ENCODE measurements at regions not wholly inside any gene's neighbourhood (a gene's known extent, or its start where the extent isn't known, plus 50 kb on each side); places are given as distances from the start of the nearest gene placed in this dataset.

DNA sequence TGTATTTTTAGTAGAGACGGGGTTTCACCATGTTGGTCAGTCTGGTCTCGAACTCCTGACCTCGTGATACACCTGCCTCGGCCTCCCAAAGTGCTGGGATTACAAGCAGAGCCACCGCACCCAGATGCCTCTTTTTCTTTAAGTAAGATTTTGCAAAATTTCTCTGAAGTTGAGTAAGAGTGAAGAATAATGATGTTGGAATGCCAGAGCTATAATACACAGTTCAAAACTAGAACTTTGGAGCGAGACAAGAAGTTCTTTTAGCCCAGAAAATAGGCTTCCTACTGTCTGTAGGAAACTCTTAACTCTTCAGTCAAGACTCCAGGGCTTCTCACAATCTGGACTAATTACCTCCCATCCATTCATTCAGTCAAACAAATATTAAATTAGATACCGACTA, 51.4 kb downstream of the MARCHF4 start:
- intact Hi-C loops (cut with DNase I) = no loop called here
- no peak for ATAC-seq
- no peak for DNase-seq (ENCODE audit: missing footprints)

DNA sequence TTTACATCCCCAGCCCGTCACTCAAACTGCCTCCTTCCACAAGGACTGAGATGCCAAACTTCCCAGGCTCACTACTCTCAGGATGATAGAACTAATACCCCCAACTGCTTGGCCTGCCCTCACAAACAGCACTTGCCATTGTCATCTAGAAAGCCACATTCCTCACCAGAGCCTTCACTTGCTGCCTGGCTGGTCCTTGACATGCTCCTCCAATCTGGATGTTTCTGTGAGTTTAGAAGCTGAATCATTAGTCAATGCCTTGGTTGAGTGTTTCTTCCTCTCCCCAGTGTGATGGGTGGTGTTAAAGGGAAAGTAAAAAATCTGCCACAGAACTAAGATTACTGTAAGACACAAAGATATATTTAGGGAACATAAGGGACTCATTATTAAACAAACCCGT, 52.5 kb downstream of the MARCHF4 start:
- DNase-seq (ENCODE audit: missing footprints) (no peak), ATAC-seq (no peak)
- intact Hi-C loops (cut with DNase I) = no loop called here

DNA sequence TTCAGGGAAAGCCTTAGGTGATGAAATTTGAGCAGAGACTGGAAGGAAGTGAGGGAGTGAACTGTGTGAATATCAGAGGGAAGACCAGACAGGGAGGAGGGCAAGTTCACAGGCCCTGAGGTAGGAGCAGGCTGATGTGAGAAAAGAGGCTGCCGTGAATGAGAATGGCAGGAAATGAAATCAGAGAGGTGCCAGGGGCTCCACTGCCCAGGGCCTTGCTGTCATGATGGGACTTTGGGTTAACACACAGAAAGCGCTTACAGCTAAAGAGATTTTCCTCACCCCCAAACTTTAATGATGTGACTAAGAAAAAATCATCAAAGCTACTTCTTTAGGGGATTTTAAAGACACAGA, 53.8 kb downstream of the MARCHF4 start:
- DNase-seq (ENCODE audit: missing footprints) (no peak), ATAC-seq (no peak)
- intact Hi-C loops (cut with DNase I) = no loop called here

DNA sequence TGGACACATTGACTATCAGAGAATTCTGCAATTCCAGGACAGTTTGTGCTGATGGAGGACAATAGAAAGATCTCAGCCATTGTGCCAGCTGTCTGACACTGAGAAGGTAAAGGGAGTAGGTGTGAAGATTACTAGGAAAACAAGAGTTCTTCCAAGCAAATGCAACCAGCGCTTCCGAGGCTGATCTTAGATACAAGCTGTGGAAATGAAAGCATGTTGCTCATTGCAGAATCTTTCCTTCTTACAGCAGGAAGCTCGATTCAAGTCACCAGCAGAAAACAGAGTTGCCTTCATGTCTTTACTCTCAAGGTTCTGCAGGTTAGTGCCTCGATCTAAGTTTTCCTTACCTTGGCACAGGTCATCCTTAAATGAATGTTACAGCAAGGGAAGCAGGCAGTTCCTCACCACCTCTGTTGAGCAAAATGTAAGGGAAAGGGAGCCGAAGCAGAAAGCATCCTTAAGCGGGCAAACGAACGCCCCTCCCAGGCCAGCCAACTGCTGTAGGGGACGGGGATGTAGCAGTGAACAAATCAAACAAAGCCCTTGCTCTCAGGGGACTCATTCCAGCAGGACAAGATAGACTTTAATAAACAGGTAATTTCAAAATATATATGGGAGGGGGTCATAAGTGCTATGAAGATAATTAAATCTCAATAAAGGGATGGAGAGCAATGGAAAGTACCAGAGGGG, 54.3 kb downstream of the MARCHF4 start:
- no peak for ATAC-seq
- DNase-seq (ENCODE audit: missing footprints) = no peak
- intact Hi-C loops (cut with DNase I) = no loop called here

DNA sequence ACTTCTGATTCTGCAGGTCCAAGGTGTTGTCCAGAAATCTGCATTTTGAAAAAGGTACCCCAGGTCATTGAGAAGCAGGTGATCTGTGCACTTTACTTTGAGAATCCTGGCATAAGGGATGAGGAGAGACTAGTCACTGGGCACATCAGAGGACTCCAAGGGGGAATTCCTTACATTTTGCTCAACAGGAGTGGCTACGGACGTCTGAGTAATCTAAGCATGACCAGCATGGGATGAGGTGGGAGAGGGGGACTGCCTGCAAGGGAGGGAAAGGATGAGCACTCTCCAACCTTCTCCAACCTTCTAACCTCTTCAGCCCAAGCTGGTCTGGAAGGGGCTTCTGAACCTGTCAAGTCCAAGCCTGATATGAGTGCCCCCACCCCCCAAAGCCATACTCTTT, 55.5 kb downstream of the MARCHF4 start:
- intact Hi-C loops (cut with DNase I) = no loop called here
- DNase-seq (ENCODE audit: missing footprints) (no peak), ATAC-seq (no peak)

DNA sequence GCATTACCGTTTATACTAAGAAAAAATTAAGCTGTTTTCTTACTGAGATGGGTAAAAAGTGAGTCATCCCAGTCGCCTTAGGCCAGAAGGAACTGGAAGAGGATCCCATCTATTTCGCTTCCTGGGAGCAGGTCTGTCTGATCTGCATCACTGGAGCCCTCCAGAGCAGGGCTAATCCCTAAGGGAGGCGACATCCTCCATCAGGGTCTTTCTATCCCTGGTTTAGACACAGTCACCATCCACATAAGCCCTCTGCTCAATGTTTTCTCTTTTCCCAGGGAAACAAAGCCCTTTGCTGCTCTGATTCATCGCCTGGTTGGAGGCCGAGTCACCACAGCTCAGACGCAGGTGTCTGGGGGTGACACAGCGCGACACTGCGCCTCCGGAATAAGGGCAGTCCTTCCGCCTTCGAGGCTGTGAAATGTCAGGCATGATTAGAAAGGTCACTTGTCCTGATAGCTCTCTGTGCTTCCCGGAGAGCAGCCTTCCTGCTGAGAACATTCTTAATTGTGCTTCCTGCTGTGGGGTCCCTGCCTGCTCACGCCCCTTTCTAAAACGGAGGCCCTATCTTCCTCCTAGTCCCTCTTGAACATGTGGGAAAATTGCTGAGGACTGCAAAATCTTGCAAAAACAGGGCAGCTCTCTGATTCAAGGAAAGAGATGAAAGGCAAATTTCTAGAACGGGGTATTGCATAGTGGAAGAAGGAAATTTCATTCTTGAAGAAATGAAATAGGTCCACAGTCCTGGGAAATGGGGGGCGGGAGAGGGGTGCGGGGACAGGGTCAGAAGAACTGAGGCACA, 56.3 kb downstream of the MARCHF4 start:
- DNase-seq (ENCODE audit: missing footprints) = no peak
- ATAC-seq = no peak
- intact Hi-C loops (cut with DNase I) = no loop called here

DNA sequence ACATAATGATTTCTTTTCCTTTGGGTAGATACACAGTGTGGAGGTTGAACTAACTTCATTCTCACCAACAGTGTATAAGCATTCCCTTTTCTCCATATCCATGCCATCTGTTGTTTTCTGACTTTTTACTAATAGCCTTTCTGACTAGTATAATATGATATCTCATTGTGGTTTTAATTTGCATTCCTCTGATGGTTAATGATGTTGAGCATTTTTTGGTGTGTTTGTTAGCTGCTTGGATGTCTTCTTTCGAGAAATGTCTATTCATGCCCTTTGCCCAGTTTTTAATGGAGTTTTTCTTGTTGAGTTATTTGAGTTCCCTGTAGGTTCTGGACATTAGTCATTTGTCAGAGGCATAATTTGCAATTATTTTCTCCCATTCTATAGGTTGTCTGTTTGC, 59.8 kb downstream of the MARCHF4 start:
- DNase-seq (ENCODE audit: missing footprints) (no peak), ATAC-seq (no peak)
- intact Hi-C loops (cut with DNase I) = no loop called here

DNA sequence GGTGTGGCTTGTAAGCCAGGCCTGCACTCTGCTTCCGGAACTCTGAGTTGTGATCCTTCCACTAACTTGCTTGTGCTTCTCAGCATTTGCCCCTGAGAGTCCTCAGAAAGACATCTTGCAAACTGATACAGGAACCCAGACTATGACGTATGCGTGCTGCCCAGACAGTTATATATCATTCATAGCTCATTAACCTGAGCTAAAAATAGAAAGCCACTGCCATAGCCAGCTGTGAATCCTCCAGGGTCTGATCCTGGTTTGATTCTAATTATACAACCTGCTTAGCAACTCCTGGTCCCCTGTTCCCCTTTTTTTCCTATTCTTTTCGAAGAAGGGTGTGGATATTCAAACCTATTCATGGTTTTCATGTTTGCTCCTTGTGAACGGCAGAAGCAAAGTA, 63.7 kb downstream of the MARCHF4 start:
- intact Hi-C loops (cut with DNase I) = no loop called here
- no peak for DNase-seq (ENCODE audit: missing footprints)
- no peak for ATAC-seq

DNA sequence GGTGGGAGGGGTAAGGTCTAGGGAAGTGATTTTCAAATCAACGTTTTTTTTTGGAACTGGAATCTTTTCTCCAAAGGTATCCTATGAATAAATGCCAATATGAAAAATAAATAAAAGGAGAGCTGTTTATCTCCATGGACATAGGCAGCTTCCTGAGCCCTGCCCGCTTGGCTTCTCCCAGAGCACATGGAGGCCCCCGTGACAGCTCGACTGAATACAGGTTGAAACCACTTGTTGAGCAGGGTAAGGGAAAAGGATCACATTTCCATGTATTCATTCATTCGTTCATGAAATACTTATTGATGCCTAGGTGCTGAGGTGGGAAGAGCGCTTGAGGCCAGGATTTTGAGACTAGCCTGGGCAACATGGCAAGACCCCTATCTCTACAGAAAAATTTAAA, 64.8 kb downstream of the MARCHF4 start:
- no peak for ATAC-seq

DNA sequence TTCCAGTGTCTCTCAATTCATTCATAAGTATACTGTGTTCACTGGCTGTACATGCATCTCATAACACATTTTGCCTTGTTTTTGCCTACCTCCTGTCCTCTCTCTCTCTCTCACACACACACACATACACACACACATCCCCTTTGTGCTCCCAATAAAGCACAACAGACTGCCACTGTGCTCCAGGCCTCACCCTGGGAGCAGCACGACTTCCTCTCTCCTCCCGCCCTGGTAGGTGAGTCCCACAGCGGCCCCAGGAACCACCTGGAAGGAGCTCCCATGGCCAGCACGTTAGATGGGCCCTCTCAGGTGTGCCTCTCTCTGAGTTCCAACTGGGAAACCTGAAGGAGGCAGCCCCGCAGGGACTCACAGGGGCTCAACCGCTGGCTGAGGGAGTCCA, 65.4 kb downstream of the MARCHF4 start:
- DNase-seq (ENCODE audit: missing footprints) (no peak), ATAC-seq (no peak)
- intact Hi-C loops (cut with DNase I) = no loop called here

More for the DNA sequence above, 64.8 kb downstream of the MARCHF4 start:
- intact Hi-C loops (cut with DNase I) = no loop called here
- no peak for DNase-seq (ENCODE audit: missing footprints)

DNA sequence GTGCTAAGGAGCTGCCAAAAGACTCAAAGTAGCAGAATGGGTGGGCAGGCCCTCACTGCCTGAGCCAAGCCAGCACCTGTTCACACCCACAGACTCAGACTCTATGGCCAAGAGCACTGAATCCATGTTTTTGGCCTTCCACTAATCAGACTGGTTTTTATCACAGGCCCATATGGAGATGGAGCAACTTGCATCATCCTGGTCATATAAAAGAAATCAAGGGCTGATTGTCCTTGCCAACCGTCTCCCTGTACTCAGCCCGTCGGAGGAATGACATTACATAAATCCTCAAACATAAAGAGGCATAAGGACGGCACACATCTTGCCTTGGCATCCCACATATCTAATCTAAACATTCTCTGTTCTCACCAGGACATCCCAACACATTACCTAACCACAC, 66.7 kb downstream of the MARCHF4 start:
- no peak for DNase-seq (ENCODE audit: missing footprints)
- intact Hi-C loops (cut with DNase I) = no loop called here
- no peak for ATAC-seq

DNA sequence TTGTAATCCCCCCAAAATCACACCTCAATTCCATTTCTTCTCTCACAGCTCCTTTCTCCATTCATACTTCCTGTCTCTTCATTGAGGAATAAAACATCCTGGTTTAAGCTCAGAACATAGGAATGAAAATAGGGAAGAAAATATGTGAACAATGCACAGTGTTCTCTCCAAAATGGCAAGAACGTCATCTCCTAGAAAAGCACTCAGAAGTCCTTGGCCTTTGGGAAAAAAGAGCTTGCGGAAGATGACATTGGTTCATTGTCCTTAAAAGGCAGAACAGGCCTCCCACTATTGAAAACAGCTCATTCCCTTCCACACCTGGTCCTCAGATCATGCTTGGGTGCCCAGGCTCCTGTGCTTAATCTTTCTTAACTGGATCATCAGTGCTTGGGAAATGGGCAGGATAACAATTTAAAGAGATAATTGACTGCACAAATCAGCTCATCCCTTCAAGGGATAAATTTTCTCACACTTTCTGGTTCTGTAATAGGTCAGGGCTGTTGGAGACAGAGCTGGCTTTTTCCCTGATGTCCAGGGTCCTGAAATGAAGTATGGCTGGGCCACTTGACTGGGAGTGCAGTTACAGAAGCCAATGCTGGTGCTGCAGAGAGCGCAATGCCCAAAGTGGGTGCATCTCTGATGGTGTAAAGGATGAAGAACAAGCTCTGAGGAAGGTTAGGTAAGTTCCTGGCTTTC, 69.2 kb downstream of the MARCHF4 start:
- intact Hi-C loops (cut with DNase I) = no loop called here
- no peak for ATAC-seq
- DNase-seq (ENCODE audit: missing footprints) = no peak

DNA sequence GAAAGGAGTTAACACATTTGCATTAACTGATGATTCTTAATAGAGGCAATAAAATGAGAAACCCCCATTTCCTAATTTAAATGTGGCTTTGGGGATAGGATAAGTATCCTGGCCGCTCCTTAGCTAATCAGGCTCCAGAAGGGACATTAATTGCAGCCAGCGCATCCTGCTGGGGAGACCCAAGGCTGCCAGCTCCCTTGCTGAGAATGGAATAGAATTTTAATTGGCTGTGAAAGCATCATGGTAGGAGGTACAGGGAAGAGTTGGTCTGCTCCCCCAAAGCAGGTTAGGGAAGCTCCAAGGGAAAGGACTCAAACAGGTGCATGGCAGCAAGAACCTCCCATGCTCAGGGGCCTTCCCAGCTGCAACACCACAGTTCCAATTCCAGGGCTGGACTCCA, 71.4 kb downstream of the MARCHF4 start:
- intact Hi-C loops (cut with DNase I) = no loop called here
- DNase-seq (ENCODE audit: missing footprints) (no peak), ATAC-seq (no peak)

DNA sequence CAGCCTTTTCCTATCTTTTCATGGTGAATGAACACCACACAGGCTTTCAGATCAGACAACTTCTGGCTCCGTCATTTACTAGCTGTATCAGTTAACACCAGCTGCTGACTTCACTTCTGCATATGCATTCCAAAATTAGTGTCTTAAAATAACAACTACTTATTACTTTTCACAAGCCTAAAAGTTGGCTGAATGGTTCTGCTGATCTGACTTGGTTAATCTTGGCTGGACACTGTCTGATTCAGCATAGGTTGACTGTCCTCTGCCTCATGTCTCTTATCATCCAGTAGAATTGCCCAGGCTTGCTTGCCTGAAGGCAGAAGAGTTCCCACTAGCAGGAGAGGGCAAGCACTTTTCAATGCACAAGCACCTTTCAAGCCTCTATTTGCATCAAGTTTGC, 72.7 kb downstream of the MARCHF4 start:
- intact Hi-C loops (cut with DNase I) = no loop called here
- DNase-seq (ENCODE audit: missing footprints) (no peak), ATAC-seq (no peak)

DNA sequence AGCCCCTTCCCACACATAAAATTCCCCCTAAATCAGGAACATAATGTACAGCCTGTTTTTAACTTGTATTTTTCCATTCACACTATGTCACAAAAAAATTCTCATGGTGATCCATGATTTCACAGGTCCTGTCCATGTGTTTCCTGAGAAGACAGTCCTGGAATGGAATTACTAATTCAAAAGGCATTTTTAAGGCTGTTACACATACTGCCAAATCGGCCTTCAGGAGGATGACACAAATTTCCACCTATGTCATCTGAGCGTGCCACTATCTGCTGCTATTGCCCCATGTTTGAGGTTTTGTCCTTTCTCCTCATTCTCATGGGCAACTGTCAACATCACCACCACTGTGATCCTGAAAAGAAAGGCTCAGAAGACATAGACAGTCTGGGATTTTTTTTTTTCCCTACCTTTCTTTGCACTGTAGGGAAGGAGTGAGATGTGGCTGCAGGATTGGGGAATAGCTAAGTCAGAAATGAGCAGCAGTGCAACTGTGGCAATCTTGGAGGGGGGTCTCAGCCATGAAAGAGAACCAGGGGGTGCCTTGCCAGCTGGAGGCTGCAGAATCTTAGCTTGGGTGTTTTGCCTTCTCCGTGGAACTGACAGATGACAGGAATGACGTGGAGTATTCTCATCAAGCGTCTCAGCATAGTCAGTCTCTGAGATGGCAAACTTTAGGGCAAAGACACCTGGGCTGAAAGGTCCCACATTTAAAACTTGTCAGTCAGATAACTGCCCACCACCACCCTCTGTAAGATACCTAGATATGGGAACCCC, 73.4 kb downstream of the MARCHF4 start:
- DNase-seq (ENCODE audit: missing footprints) (no peak), ATAC-seq (no peak)
- intact Hi-C loops (cut with DNase I) = no loop called here

DNA sequence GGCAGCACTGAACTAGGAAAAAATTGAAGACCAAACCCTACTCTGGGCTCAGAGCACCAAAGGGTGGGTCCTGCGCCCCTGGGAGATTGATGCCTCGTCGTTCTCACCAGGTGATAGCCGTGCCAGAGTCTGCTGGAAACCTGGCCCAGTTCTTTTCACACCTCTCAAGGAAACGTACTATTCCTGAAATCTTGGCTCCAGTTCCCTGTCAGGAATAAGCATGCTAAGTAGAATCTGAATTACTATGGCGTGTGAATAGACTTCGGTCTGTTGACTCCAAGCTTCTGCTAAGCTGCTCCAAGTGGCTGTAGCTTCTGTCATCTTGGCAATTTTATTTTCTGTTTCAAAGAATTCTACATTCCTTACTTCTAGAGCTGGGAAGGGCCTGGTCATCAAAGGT, 75.4 kb downstream of the MARCHF4 start:
- intact Hi-C loops (cut with DNase I) = no loop called here
- ATAC-seq (no peak), DNase-seq (ENCODE audit: missing footprints) (no peak)

DNA sequence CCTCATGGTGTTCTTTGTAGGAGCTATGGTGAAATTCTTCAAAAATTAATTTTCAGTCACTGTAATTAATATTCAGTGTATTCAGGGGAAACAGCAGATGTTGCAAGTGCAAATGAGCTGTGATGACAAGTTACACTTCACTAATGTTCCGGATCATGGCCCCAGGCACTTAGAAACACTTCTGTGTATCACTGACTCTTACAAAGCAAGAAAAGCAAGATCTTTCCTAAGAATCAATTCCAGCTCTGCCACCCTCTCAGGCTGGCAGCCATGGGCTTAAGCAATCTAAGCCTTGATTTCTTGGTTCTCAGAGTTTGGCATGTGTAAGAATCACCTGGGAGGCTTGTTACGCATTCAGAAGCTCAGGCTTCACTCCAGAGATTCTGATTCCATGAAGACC, 78.0 kb downstream of the MARCHF4 start:
- intact Hi-C loops (cut with DNase I) = no loop called here
- ATAC-seq (no peak), DNase-seq (ENCODE audit: missing footprints) (no peak)

DNA sequence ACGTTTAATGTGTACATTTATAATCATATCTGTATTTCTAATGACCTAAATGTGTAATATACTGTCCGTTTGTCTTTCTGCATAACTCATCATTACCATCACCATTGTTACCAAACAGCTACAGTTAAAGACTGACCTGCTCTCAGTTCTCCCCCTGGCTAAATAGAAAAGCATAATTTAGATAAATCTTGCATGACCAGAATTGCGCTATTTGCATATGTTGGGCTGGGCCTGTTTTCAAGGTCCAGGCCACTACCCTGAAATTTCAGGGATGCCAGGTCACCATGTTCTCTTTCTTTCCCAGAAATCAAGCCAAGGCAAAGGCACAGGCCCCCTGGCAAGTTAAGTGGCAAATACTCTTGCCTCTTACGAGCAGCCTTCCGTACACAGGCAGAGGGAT, 78.4 kb downstream of the MARCHF4 start:
- intact Hi-C loops (cut with DNase I) = no loop called here
- DNase-seq (ENCODE audit: missing footprints) = no peak
- no peak for ATAC-seq

DNA sequence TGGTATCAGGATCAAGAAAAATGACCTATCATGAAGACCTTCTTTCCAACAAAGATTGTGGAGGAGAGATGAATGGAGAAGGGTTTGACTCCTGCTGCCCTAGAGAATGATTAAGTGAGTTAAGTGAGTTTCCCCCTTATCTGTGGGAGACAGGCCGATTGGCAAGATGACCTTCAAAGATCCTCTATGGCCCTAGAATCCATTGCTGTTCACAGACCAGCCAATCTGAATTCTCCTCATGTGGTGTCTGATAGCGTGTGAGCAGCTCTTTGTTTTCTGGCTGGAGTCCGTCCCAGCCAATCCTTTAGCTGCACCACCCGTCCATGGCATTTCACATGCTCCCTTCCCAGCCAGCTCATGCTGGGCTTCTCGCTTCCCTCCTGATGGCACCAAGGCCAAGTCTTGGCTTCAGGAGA, 79.4 kb downstream of the MARCHF4 start:
- DNase-seq (ENCODE audit: missing footprints) = no peak
- no peak for ATAC-seq
- intact Hi-C loops (cut with DNase I) = no loop called here

DNA sequence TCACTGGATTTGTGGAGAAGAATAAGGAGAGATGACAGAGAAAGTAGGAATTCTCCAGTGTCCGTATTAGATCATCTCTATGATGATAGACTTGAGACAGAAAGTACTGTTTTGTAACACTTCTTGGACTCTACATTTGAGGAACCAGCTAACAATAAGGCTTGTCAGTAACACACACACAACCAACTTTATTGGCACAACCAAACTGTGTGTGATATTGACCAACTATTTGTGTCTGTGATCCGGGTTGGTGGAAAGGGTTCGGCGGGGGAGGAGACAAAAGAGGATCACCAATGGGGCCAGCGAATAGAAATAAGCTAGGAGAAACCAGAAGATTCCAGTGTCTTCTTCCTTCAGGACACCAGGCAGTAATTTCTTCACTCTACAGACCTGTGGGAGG, 79.8 kb downstream of the MARCHF4 start:
- intact Hi-C loops (cut with DNase I) = no loop called here
- DNase-seq (ENCODE audit: missing footprints) = no peak
- no peak for ATAC-seq
